ENCODE measurements at regions not wholly inside any gene's neighbourhood (a gene's known extent, or its start where the extent isn't known, plus 50 kb on each side); places are given as distances from the start of the nearest gene placed in this dataset.

DNA sequence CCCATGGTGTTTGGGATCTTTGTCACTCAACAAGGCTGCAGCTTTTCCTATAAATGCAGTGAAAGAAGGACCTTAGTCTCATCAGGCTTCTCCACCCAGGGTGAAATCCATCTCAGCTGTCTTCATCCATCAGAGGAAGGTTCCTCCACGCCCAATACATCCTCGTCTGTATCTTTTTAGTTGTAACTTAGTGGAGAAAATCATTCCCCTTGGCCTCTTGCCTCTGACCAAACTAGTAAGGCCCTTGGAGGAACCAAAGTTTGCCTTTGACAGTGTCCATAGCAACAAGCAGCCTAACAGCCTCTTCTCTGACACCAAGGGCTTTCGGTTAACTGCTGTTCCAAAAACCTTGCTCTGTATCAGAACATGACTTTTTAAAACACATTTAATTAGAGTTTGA is 230.3 kb upstream of the ECI2 start:
- Histone ChIP-seq H3K4me3 (replicated peaks in 1 of 3; ENCODE audit: insufficient read depth in 1 of 3, low read depth in 1 of 3, low read length in 3 of 3) (no peak overlapping the region), H3K4me2 (ENCODE audit: insufficient read depth, low read length) (no peak overlapping the region), H3K79me2 (ENCODE audit: control insufficient read depth, insufficient read depth, low read length) (no peaks in the 10 kb centered on the region), H3K27me3 (ENCODE audit: control insufficient read depth in 2 of 2, insufficient read depth in 2 of 2, low read length in 2 of 2) (no peaks in the 10 kb centered on the region), H3K27ac (ENCODE audit: insufficient read depth, low read depth, low read length) (no peak overlapping the region), H3K4me1 (ENCODE audit: control insufficient read depth, extremely low read depth, insufficient read depth, low read length) (no peaks in the 10 kb centered on the region), H4K20me1 (replicated peaks; ENCODE audit: control insufficient read depth, extremely low read depth, insufficient read depth, low read length) (no peaks in the 10 kb centered on the region), H3K9me1 (replicated peaks; ENCODE audit: control insufficient read depth, extremely low read depth, insufficient read depth, low read length) (no peaks in the 10 kb centered on the region), H3K36me3 (ENCODE audit: control insufficient read depth in 2 of 2, extremely low read depth in 1 of 2, insufficient read depth in 2 of 2, low read length in 2 of 2) (no peaks in the 10 kb centered on the region), H2AFZ (ENCODE audit: low read depth, low read length) (no peak overlapping the region), H3K9ac (replicated peaks; ENCODE audit: extremely low read depth, insufficient read depth, low read length) (no peak overlapping the region), H3K9me3 (replicated peaks; ENCODE audit: control insufficient read depth, insufficient read depth, low read length) (no peaks in the 10 kb centered on the region)
- POLR2A ChIA-PET, result no interaction called here
- dilution Hi-C loops (cut with MboI; ENCODE audit: extremely low pct_ligation_motif_present, low sequenced_read_pairs) (no loop called here), intact Hi-C loops (cut with micrococcal nuclease) (no loop called here)
- CTCF ChIA-PET, result no interaction called here
- FAIRE-seq, result no peak
- BruUV-seq (replicated peaks), result no TSS peak
- no peak for DNase-seq (ENCODE audit: low read depth, low spot score)
- no peak for TF ChIP-seq MYC (IDR thresholded peaks at IDR 0.05; ENCODE audit: low read depth, low read length)
- no peak for TF ChIP-seq CTCF (IDR thresholded peaks at IDR 0.05; ENCODE audit: extremely low read depth in 1 of 2, insufficient read depth in 1 of 2, low read depth in 1 of 2, low read length in 2 of 2)
- TF ChIP-seq EZH2 (IDR thresholded peaks at IDR 0.05; ENCODE audit: borderline replicate concordance, low read depth, low read length, severe bottlenecking), result no peak
- no peak for TF ChIP-seq GATA2 (IDR thresholded peaks at IDR 0.05; ENCODE audit: insufficient read depth, insufficient read length, low read depth, low read length)
- no peak for TF ChIP-seq JUN (IDR thresholded peaks at IDR 0.05; ENCODE audit: borderline replicate concordance, insufficient read depth, insufficient read length, low read depth)
- no peak for TF ChIP-seq POLR2AphosphoS5 (IDR thresholded peaks at IDR 0.05; ENCODE audit: insufficient read depth, low read depth, low read length)
- no peak for TF ChIP-seq POLR2A (IDR thresholded peaks at IDR 0.05; ENCODE audit: low read depth, low read length)
- TF ChIP-seq, protein P1, sequence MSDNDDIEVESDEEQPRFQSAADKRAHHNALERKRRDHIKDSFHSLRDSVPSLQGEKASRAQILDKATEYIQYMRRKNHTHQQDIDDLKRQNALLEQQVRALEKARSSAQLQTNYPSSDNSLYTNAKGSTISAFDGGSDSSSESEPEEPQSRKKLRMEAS (IDR thresholded peaks at IDR 0.05; ENCODE audit: insufficient read depth, insufficient read length), result no peak
- TF ChIP-seq FOS (IDR thresholded peaks at IDR 0.05; ENCODE audit: borderline replicate concordance, insufficient read depth, low read length), result no peak
